ENCODE measurements at regions not wholly inside any gene's neighbourhood (a gene's known extent, or its start where the extent isn't known, plus 50 kb on each side); places are given as distances from the start of the nearest gene placed in this dataset.
"Not testable (repeated sequence)": the region's sequence is repeated elsewhere in the genome, so short reads cannot be mapped to it uniquely, and the experiment has no call there.

GRCh38 chr10:23742807-23743206, 303.9 kb downstream of the OTUD1 start:
- DNase-seq (ENCODE audit: low read depth in 2 of 2): no peak

GRCh38 chr10:23754179-23754578, 315.3 kb downstream of the OTUD1 start:
- no peak for DNase-seq (ENCODE audit: low read depth in 2 of 2)

- no peak for DNase-seq (ENCODE audit: low read depth in 2 of 2)
Observed at GRCh38 chr10:23754941-23755340, 316.1 kb downstream of the OTUD1 start.

- no peak for DNase-seq (ENCODE audit: low read depth in 2 of 2)
Observed at GRCh38 chr10:23755556-23755955, 316.7 kb downstream of the OTUD1 start.

GRCh38 chr10:23768281-23768680, 329.4 kb downstream of the OTUD1 start:
- DNase-seq (ENCODE audit: low read depth in 2 of 2): no peak

GRCh38 chr10:23777153-23777552, 338.3 kb downstream of the OTUD1 start:
- no peak for DNase-seq (ENCODE audit: low read depth in 2 of 2)

- no peak for DNase-seq (ENCODE audit: low read depth in 2 of 2)
Observed at GRCh38 chr10:23779301-23779700, 340.4 kb downstream of the OTUD1 start.

- DNase-seq (ENCODE audit: low read depth in 2 of 2): no peak
Observed at GRCh38 chr10:23780331-23780730, 341.5 kb downstream of the OTUD1 start.

GRCh38 chr10:23786594-23786993, 347.7 kb downstream of the OTUD1 start:
- no peak for DNase-seq (ENCODE audit: low read depth in 2 of 2)

- DNase-seq (ENCODE audit: low read depth in 2 of 2): no peak
Observed at GRCh38 chr10:23793577-23793976, 354.7 kb downstream of the OTUD1 start.

GRCh38 chr10:23797452-23797851, 358.6 kb downstream of the OTUD1 start:
- not testable (repeated sequence) for DNase-seq (ENCODE audit: low read depth in 2 of 2)

- no peak for DNase-seq (ENCODE audit: low read depth in 2 of 2)
Observed at GRCh38 chr10:23804125-23804524, 365.2 kb downstream of the OTUD1 start.

GRCh38 chr10:23813687-23814086, 374.8 kb downstream of the OTUD1 start:
- no peak for DNase-seq (ENCODE audit: low read depth in 2 of 2)

- no peak for DNase-seq (ENCODE audit: low read depth in 2 of 2)
Observed at GRCh38 chr10:23818484-23818883, 379.6 kb downstream of the OTUD1 start.

- no peak for DNase-seq (ENCODE audit: low read depth in 2 of 2)
Observed at GRCh38 chr10:23820792-23821191, 381.9 kb downstream of the OTUD1 start.

GRCh38 chr10:23824822-23825221, 384.1 kb upstream of the KIAA1217 start:
- no peak for DNase-seq (ENCODE audit: low read depth in 2 of 2)

- no peak for DNase-seq (ENCODE audit: low read depth in 2 of 2)
Observed at GRCh38 chr10:23826421-23826820, 382.5 kb upstream of the KIAA1217 start.

- no peak for DNase-seq (ENCODE audit: low read depth in 2 of 2)
Observed at GRCh38 chr10:23829556-23829955, 379.4 kb upstream of the KIAA1217 start.

GRCh38 chr10:23834091-23834490, 374.8 kb upstream of the KIAA1217 start:
- no peak for DNase-seq (ENCODE audit: low read depth in 2 of 2)

GRCh38 chr10:23850631-23851030, 358.3 kb upstream of the KIAA1217 start:
- DNase-seq (ENCODE audit: low read depth in 2 of 2): no peak

GRCh38 chr10:23859598-23859997, 349.3 kb upstream of the KIAA1217 start:
- DNase-seq (ENCODE audit: low read depth in 2 of 2): no peak

- no peak for DNase-seq (ENCODE audit: low read depth in 2 of 2)
Observed at GRCh38 chr10:23864631-23865147, 344.2 kb upstream of the KIAA1217 start.

- not testable (repeated sequence) for DNase-seq (ENCODE audit: low read depth in 2 of 2)
Observed at GRCh38 chr10:23866985-23867384, 342.0 kb upstream of the KIAA1217 start.

- DNase-seq (ENCODE audit: low read depth in 2 of 2): no peak
Observed at GRCh38 chr10:23868121-23868520, 340.8 kb upstream of the KIAA1217 start.

Measured in stimulated activated CD8-positive, alpha-beta memory T cell treated with anti-CD3 and anti-CD28 coated beads, Interleukin-2, amount 100 ng/mL, for 48 hours (primary cell).